Esophagus (tissue), 2 donors: ENCODE measurements at regions not wholly inside any gene's neighbourhood (a gene's known extent, or its start where the extent isn't known, plus 50 kb on each side); places are given as distances from the start of the nearest gene placed in this dataset.

Experiments
- H3K27ac ChIP-seq, 2 donors: one replicate each; pipeline ENCODE4 v1.5.1; 2013; ENCODE audit warnings: low read depth in 2 of 2, mild to moderate bottlenecking in 2 of 2, inconsistent platforms in 1 of 2, low read length in 1 of 2, moderate library complexity in 1 of 2
- H3K27me3 ChIP-seq, 2 donors: one replicate each; pipeline ENCODE4 v1.6.1; 2013; ENCODE audit warnings: low read length in 2 of 2, control low read depth in 1 of 2, mild to moderate bottlenecking in 1 of 2; ENCODE audit not compliant: insufficient read depth in 2 of 2, control insufficient read depth in 1 of 2
- H3K36me3 ChIP-seq, 2 donors: one replicate each; pipeline ENCODE4 v1.6.1; 2013; ENCODE audit warnings: low read length in 1 of 2; ENCODE audit not compliant: control insufficient read depth in 2 of 2, insufficient read depth in 2 of 2
- H3K4me1 ChIP-seq, 2 donors: one replicate each; pipeline ENCODE4 v1.6.1; 2013; ENCODE audit warnings: low read length in 1 of 2; ENCODE audit not compliant: control insufficient read depth in 2 of 2, insufficient read depth in 2 of 2
- H3K4me3 ChIP-seq, 2 donors: one replicate each; pipeline ENCODE4 v1.5.1; 2013; ENCODE audit warnings: low read length in 2 of 2, mild to moderate bottlenecking in 2 of 2, low read depth in 1 of 2, moderate library complexity in 1 of 2
- H3K9me3 ChIP-seq, 2 donors: one replicate each; pipeline ENCODE4 v1.6.1; 2013; ENCODE audit warnings: mild to moderate bottlenecking in 2 of 2, low read depth in 1 of 2, low read length in 1 of 2, moderate library complexity in 1 of 2; ENCODE audit not compliant: control insufficient read depth in 2 of 2, insufficient read depth in 1 of 2
- WGBS, 2 donors: extraction: QIAGEN DNeasy Blood & Tissue Kit; methylation state at CpG; one replicate each; pipeline ENCODE4 v1.1.7; 2013; 5-methylcytosine and 5-hydroxymethylcytosine counted together
- donor health status: healthy with polysubstance abuse.
- donor health status: Bipolar disorder and iron deficiency.

GRCh38 chr5:120852222-120852860 is 388.2 kb downstream of the PRR16 start:
- 53 to 74% methylated on average over 1 of the region's 1 CpG for WGBS, 2 donors
- H3K27ac ChIP-seq = no peak overlapping the region
- H3K4me1 ChIP-seq = no peaks in the 10 kb centered on the region
- no peaks in the 10 kb centered on the region for H3K36me3 ChIP-seq
- no peaks in the 10 kb centered on the region for H3K9me3 ChIP-seq
- H3K4me3 ChIP-seq = no peak overlapping the region
- H3K27me3 ChIP-seq = no peaks in the 10 kb centered on the region

GRCh38 chr5:120866997-120867396 is 402.9 kb downstream of the PRR16 start:
- Histone ChIP-seq H3K27ac (no peak overlapping the region), H3K36me3 (no peaks in the 10 kb centered on the region), H3K4me3 (no peak overlapping the region), H3K4me1 (no peaks in the 10 kb centered on the region), H3K27me3 (no peaks in the 10 kb centered on the region), H3K9me3 (no peaks in the 10 kb centered on the region)
- WGBS, 2 donors = 91 to 95% methylated on average over 7 of the region's 7 CpGs

- H3K36me3 ChIP-seq = no peaks in the 10 kb centered on the region
- 72 to 78% methylated on average over 1 of the region's 1 CpG for WGBS, 2 donors
- H3K27me3 ChIP-seq = no peaks in the 10 kb centered on the region
- no peak overlapping the region for H3K27ac ChIP-seq
- no peak overlapping the region for H3K4me3 ChIP-seq
- H3K4me1 ChIP-seq = no peaks in the 10 kb centered on the region
- H3K9me3 ChIP-seq = no peaks in the 10 kb centered on the region
These were observed 405.7 kb downstream of the PRR16 start for GRCh38 chr5:120869831-120870230.

GRCh38 chr5:120872297-120872696 is 408.2 kb downstream of the PRR16 start:
- no peaks in the 10 kb centered on the region for H3K4me1 ChIP-seq
- H3K27me3 ChIP-seq = no peaks in the 10 kb centered on the region
- H3K4me3 ChIP-seq = no peak overlapping the region
- no peaks in the 10 kb centered on the region for H3K36me3 ChIP-seq
- no peaks in the 10 kb centered on the region for H3K9me3 ChIP-seq
- no peak overlapping the region for H3K27ac ChIP-seq
- 77% methylated on average over 2 of the region's 2 CpGs for WGBS, 2 donors

- H3K4me1 ChIP-seq = no peaks in the 10 kb centered on the region
- no peaks in the 10 kb centered on the region for H3K36me3 ChIP-seq
- no peaks in the 10 kb centered on the region for H3K9me3 ChIP-seq
- H3K27me3 ChIP-seq = no peaks in the 10 kb centered on the region
- H3K27ac ChIP-seq = no peak overlapping the region
- WGBS, 2 donors = 71 to 74% methylated on average over 1 of the region's 1 CpG
- no peak overlapping the region for H3K4me3 ChIP-seq
These were observed 409.0 kb downstream of the PRR16 start for GRCh38 chr5:120873083-120873482.

GRCh38 chr5:120874081-120874862 is 410.2 kb downstream of the PRR16 start:
- Histone ChIP-seq H3K4me1 (no peaks in the 10 kb centered on the region), H3K36me3 (no peaks in the 10 kb centered on the region), H3K9me3 (no peaks in the 10 kb centered on the region), H3K27me3 (no peaks in the 10 kb centered on the region), H3K27ac (no peak overlapping the region), H3K4me3 (no peak overlapping the region)

GRCh38 chr5:120882038-120882775 is 418.1 kb downstream of the PRR16 start:
- Histone ChIP-seq H3K9me3 (peaks cover 0 to 3% of the 10 kb centered on the region in 2 donors), H3K27me3 (no peaks in the 10 kb centered on the region), H3K4me3 (no peak overlapping the region), H3K27ac (no peak overlapping the region), H3K4me1 (no peaks in the 10 kb centered on the region), H3K36me3 (no peaks in the 10 kb centered on the region)
- 73 to 87% methylated on average over 4 of the region's 4 CpGs for WGBS, 2 donors

GRCh38 chr5:120886351-120886860 is 422.3 kb downstream of the PRR16 start:
- 85 to 87% methylated on average over 7 of the region's 7 CpGs for WGBS, 2 donors
- Histone ChIP-seq H3K36me3 (no peaks in the 10 kb centered on the region), H3K4me1 (no peaks in the 10 kb centered on the region), H3K9me3 (peaks cover 0 to 7% of the 10 kb centered on the region in 2 donors), H3K27ac (no peak overlapping the region), H3K27me3 (no peaks in the 10 kb centered on the region), H3K4me3 (no peak overlapping the region)

- H3K4me1 ChIP-seq = no peaks in the 10 kb centered on the region
- WGBS, 2 donors = 77 to 78% methylated on average over 2 of the region's 2 CpGs
- H3K27ac ChIP-seq = no peak overlapping the region
- peaks cover 0 to 4% of the 10 kb centered on the region in 2 donors for H3K9me3 ChIP-seq
- H3K4me3 ChIP-seq = no peak overlapping the region
- H3K36me3 ChIP-seq = no peaks in the 10 kb centered on the region
- H3K27me3 ChIP-seq = no peaks in the 10 kb centered on the region
These were observed 431.6 kb downstream of the PRR16 start for GRCh38 chr5:120895660-120896059.
